ENCODE measurements at regions not wholly inside any gene's neighbourhood (a gene's known extent, or its start where the extent isn't known, plus 50 kb on each side); places are given as distances from the start of the nearest gene placed in this dataset.

- no peak overlapping the region for H3K4me3 ChIP-seq
- H3K27ac ChIP-seq: no peak overlapping the region
- FAIRE-seq: no peak
- ATAC-seq: no peak
- TF ChIP-seq RFX5 (IDR thresholded peaks at IDR 0.05) (no peak), ELK1 (IDR thresholded peaks at IDR 0.05; ENCODE audit: low read depth, low read length) (no peak), SMC3 (IDR thresholded peaks at IDR 0.05) (no peak), KDM5A (IDR thresholded peaks at IDR 0.05) (no peak), POLR2AphosphoS2 (conservative IDR thresholded peaks at IDR 0.05; ENCODE audit: low read length) (no peak), EHMT2 (IDR thresholded peaks at IDR 0.05; ENCODE audit: low read depth) (no peak), CHD4 (IDR thresholded peaks at IDR 0.05; ENCODE audit: borderline replicate concordance) (no peak), RAD21 (conservative IDR thresholded peaks at IDR 0.05 in 1 of 2, IDR thresholded peaks at IDR 0.05 in 1 of 2) (no peak), PHF8 (IDR thresholded peaks at IDR 0.05; ENCODE audit: borderline replicate concordance, low read depth) (no peak), RNF2 (IDR thresholded peaks at IDR 0.05; ENCODE audit: borderline replicate concordance, low read depth) (no peak), HOXA7 (CRISPR knock-in tag; IDR thresholded peaks at IDR 0.05) (no peak), HMGXB4 (CRISPR knock-in tag; IDR thresholded peaks at IDR 0.05; ENCODE audit: borderline replicate concordance) (no peak)
- H3K4me1 ChIP-seq: no peaks in the 10 kb centered on the region
- H3K9me3 ChIP-seq: no peaks in the 10 kb centered on the region
- POLR2A ChIA-PET: no interaction called here
- no peak overlapping the region for H3K4me2 ChIP-seq
- 79% methylated on average over 1 of the region's 1 CpG for WGBS (ENCODE audit: missing lambda C conversion rate)
- CTCF ChIA-PET: no interaction called here
- no peak for DNase-seq (ENCODE audit: low read depth in 1 of 2, low spot score in 1 of 2)
Measured at GRCh38 chr10:44006771-44007170, 358.1 kb upstream of the ZNF32 start.

GRCh38 chr10:44005788-44006099 is 357.1 kb upstream of the ZNF32 start:
- FAIRE-seq (no peak), DNase-seq (ENCODE audit: low read depth in 1 of 2, low spot score in 1 of 2) (no peak), ATAC-seq (no peak)
- CTCF ChIA-PET: no interaction called here
- H3K9me3 ChIP-seq: no peaks in the 10 kb centered on the region
- H3K4me2 ChIP-seq: no peak overlapping the region
- no peak for TF ChIP-seq FOXS1 (CRISPR knock-in tag; IDR thresholded peaks at IDR 0.05)
- TF ChIP-seq MYC (IDR thresholded peaks at IDR 0.05; ENCODE audit: borderline replicate concordance, low read length): no peak
- no peak for TF ChIP-seq PBX3 (IDR thresholded peaks at IDR 0.05)
- no peak for TF ChIP-seq GATA3 (IDR thresholded peaks at IDR 0.05; ENCODE audit: borderline replicate concordance)
- no peak for TF ChIP-seq ELK1 (IDR thresholded peaks at IDR 0.05; ENCODE audit: low read depth, low read length)
- TF ChIP-seq PHF8 (IDR thresholded peaks at IDR 0.05; ENCODE audit: borderline replicate concordance, low read depth): no peak
- TF ChIP-seq ZNF302 (CRISPR knock-in tag; IDR thresholded peaks at IDR 0.05): no peak
- TF ChIP-seq ZFP36 (IDR thresholded peaks at IDR 0.05; ENCODE audit: borderline replicate concordance, partially characterized antibody): no peak
- TF ChIP-seq KDM1A (IDR thresholded peaks at IDR 0.05; ENCODE audit: low read depth): no peak
- TF ChIP-seq MAZ (IDR thresholded peaks at IDR 0.05; ENCODE audit: borderline replicate concordance, low read depth, low read length): no peak
- no peak for TF ChIP-seq TFCP2L1 (CRISPR knock-in tag; IDR thresholded peaks at IDR 0.05)
- TF ChIP-seq HEYL (CRISPR knock-in tag; IDR thresholded peaks at IDR 0.05): no peak
- no peak for TF ChIP-seq E2F6 (IDR thresholded peaks at IDR 0.05; ENCODE audit: borderline replicate concordance, low read depth)
- TF ChIP-seq CTCF (IDR thresholded peaks at IDR 0.05): no peak
- no peak for TF ChIP-seq EHMT2 (IDR thresholded peaks at IDR 0.05; ENCODE audit: low read depth)
- no peak for TF ChIP-seq CBX2 (IDR thresholded peaks at IDR 0.05; ENCODE audit: borderline replicate concordance, low read depth)
- no peak for TF ChIP-seq ESRRA (IDR thresholded peaks at IDR 0.05; ENCODE audit: borderline replicate concordance, low read length)
- POLR2A ChIA-PET: no interaction called here
- H3K4me3 ChIP-seq: no peak overlapping the region
- no peaks in the 10 kb centered on the region for H3K4me1 ChIP-seq
- WGBS (ENCODE audit: missing lambda C conversion rate): 44% methylated on average over 8 of the region's 12 CpGs
- H3K27ac ChIP-seq: no peak overlapping the region
